A673 (cell line): ENCODE measurements at regions not wholly inside any gene's neighbourhood (a gene's known extent, or its start where the extent isn't known, plus 50 kb on each side); places are given as distances from the start of the nearest gene placed in this dataset.

ENCODE experiments used
- BruUV-seq: library from RNA; stranded (reverse); fragments of 400-500 nt; replicated peaks from 2 replicates; lab custom pipeline; 2021; lab: Mats Ljungman, UMichigan
- CTCF ChIA-PET: fragments of 300-600 bp; sonication (Branson Sonifier 250); formaldehyde crosslinking; loops from one replicate; lab custom pipeline; 2022; ENCODE audit warnings: antibody characterized with exemption; lab: Charles Lee
- POLR2A ChIA-PET: fragments of 300-600 bp; sonication (Branson Sonifier 250); formaldehyde crosslinking; loops from one replicate; lab custom pipeline; 2022; ENCODE audit warnings: antibody characterized with exemption; ENCODE audit not compliant: low non-redundant PET; lab: Charles Lee
- DNase-seq: peaks from one replicate; pipeline ENCODE4 v3.0.0-alpha.2; 2015; ENCODE audit warnings: low spot score
- H3K27ac ChIP-seq: fragments of 200-600 bp; sonication (generic); 2 replicates; pipeline ENCODE4 v1.5.1; 2016; ENCODE audit warnings: mixed run types, low read depth, mild to moderate bottlenecking, mixed read lengths, antibody characterized with exemption, low read length; ENCODE audit not compliant: poor library complexity, severe bottlenecking
- H3K27me3 ChIP-seq: fragments of 200-600 bp; sonication (generic); replicated peaks from 2 replicates; pipeline ENCODE4 v1.6.1; 2017; ENCODE audit warnings: mixed run types, low read depth, mild to moderate bottlenecking, mixed read lengths, antibody characterized with exemption, low read length; ENCODE audit not compliant: insufficient read depth, poor library complexity
- H3K36me3 ChIP-seq: fragments of 200-600 bp; sonication (generic); 2 replicates; pipeline ENCODE4 v1.6.1; 2016; ENCODE audit warnings: mixed run types, mild to moderate bottlenecking, mixed read lengths, antibody characterized with exemption, low read length; ENCODE audit not compliant: insufficient read depth, poor library complexity, severe bottlenecking
- H3K4me1 ChIP-seq: fragments of 200-600 bp; sonication (generic); 2 replicates; pipeline ENCODE4 v1.6.1; 2017; ENCODE audit warnings: mixed run types, mild to moderate bottlenecking, mixed read lengths, antibody characterized with exemption, low read length; ENCODE audit not compliant: insufficient read depth, poor library complexity, severe bottlenecking
- H3K4me3 ChIP-seq: fragments of 200-600 bp; sonication (generic); 2 replicates; pipeline ENCODE4 v1.5.1; 2016; ENCODE audit warnings: low read depth, mixed run types, mild to moderate bottlenecking, mixed read lengths, low read length; ENCODE audit not compliant: poor library complexity, severe bottlenecking
- H3K9me3 ChIP-seq: fragments of 200-600 bp; sonication (generic); 2 replicates; pipeline ENCODE4 v1.6.1; 2016; ENCODE audit warnings: mixed run types, low read depth, mild to moderate bottlenecking, mixed read lengths, antibody characterized with exemption, low read length; ENCODE audit not compliant: poor library complexity, severe bottlenecking
- CTCF ChIP-seq: fragments of 300-800, 200-600 bp; sonication (generic); conservative IDR thresholded peaks from 2 replicates; pipeline ENCODE4 v1.5.1; 2017; ENCODE audit warnings: low read depth, mild to moderate bottlenecking, antibody characterized with exemption, low read length, moderate library complexity, mixed read lengths
- EZH2 ChIP-seq: fragments of 200-600 bp; sonication (generic); IDR thresholded peaks from 2 replicates; pipeline ENCODE4 v1.6.1; 2017; ENCODE audit warnings: borderline replicate concordance, low read depth, mild to moderate bottlenecking, mixed read lengths, antibody characterized with exemption, low read length; ENCODE audit not compliant: poor library complexity, severe bottlenecking
- intact Hi-C: fragments of 100-400 bp; cut with micrococcal nuclease; formaldehyde crosslinking; loops from one replicate; pipeline ENCODE4 v1.10.0; 2022; ENCODE audit not compliant: unreplicated experiment

GRCh38 chr11:121801394-121801748 lies 314.6 kb downstream of the BLID start:
- CTCF ChIA-PET = no interaction called here
- Histone ChIP-seq H3K27me3 (no peaks in the 10 kb centered on the region), H3K4me3 (no peak overlapping the region), H3K36me3 (no peaks in the 10 kb centered on the region), H3K4me1 (no peaks in the 10 kb centered on the region), H3K27ac (no peak overlapping the region), H3K9me3 (no peaks in the 10 kb centered on the region)
- no peak for TF ChIP-seq CTCF
- no peak for DNase-seq
- POLR2A ChIA-PET = no interaction called here
- intact Hi-C loops = no loop called here
- BruUV-seq = no TSS peak

GRCh38 chr11:121800731-121801393 lies 315.2 kb downstream of the BLID start:
- H3K27ac ChIP-seq = no peak overlapping the region
- no peak for DNase-seq
- no TSS peak for BruUV-seq
- TF ChIP-seq EZH2 (no peak), CTCF (no peak)
- intact Hi-C loops = no loop called here
- POLR2A ChIA-PET = no interaction called here
- no peak overlapping the region for H3K4me3 ChIP-seq
- CTCF ChIA-PET = no interaction called here
- no peaks in the 10 kb centered on the region for H3K9me3 ChIP-seq
- H3K27me3 ChIP-seq = no peaks in the 10 kb centered on the region
- H3K4me1 ChIP-seq = no peaks in the 10 kb centered on the region
- H3K36me3 ChIP-seq = no peaks in the 10 kb centered on the region

- ChIA-PET CTCF (no interaction called here), POLR2A (no interaction called here)
- intact Hi-C loops = no loop called here
- no peaks in the 10 kb centered on the region for H3K27me3 ChIP-seq
- no peaks in the 10 kb centered on the region for H3K9me3 ChIP-seq
- no peaks in the 10 kb centered on the region for H3K4me1 ChIP-seq
- no peak for DNase-seq
- no peak overlapping the region for H3K27ac ChIP-seq
- TF ChIP-seq CTCF = no peak
- no peak for TF ChIP-seq EZH2
- BruUV-seq = no TSS peak
- H3K4me3 ChIP-seq = no peak overlapping the region
- no peaks in the 10 kb centered on the region for H3K36me3 ChIP-seq
These were observed 315.8 kb downstream of the BLID start for GRCh38 chr11:121800240-121800639.
